Lung (tissue), 11 donors: ENCODE measurements at regions not wholly inside any gene's neighbourhood (a gene's known extent, or its start where the extent isn't known, plus 50 kb on each side); places are given as distances from the start of the nearest gene placed in this dataset.

Experiments
- ATAC-seq: fragments of 200-7000 bp; cut with Tn5 transposase; one replicate; pipeline ENCODE4 v1.9.1; 2020; ENCODE audit warnings: moderate number of reproducible peaks; ENCODE audit not compliant: insufficient read depth, low FRiP score
- DNase-seq, 3 donors: peaks; one replicate each; pipeline ENCODE4 v3.0.0-alpha.2; 2013 to 2017
- H3K27ac ChIP-seq, 2 donors: one replicate each; pipeline ENCODE4 v1.5.1; 2013; ENCODE audit warnings: mild to moderate bottlenecking in 2 of 2, moderate library complexity in 2 of 2, control low read depth in 1 of 2, inconsistent platforms in 1 of 2, low read depth in 1 of 2, low read length in 1 of 2
- H3K27me3 ChIP-seq, 3 donors: one replicate each; pipeline ENCODE4 v1.5.1; 2013; ENCODE audit warnings: low read length in 2 of 3; ENCODE audit not compliant: control insufficient read depth in 3 of 3, insufficient read depth in 3 of 3
- H3K36me3 ChIP-seq, 4 donors: one replicate each; pipeline ENCODE4 v1.5.1; 2013; ENCODE audit warnings: low read length in 4 of 4, mild to moderate bottlenecking in 1 of 4, moderate library complexity in 1 of 4; ENCODE audit not compliant: control insufficient read depth in 4 of 4, insufficient read depth in 4 of 4
- H3K4me1 ChIP-seq, 5 donors: one replicate each; pipeline ENCODE4 v1.5.1; 2013; ENCODE audit warnings: low read length in 5 of 5, mild to moderate bottlenecking in 2 of 5, moderate library complexity in 1 of 5; ENCODE audit not compliant: control insufficient read depth in 5 of 5, insufficient read depth in 5 of 5
- H3K4me3 ChIP-seq: one replicate; pipeline ENCODE4 v1.5.1; 2013; ENCODE audit warnings: mild to moderate bottlenecking, control low read depth, moderate library complexity
- H3K9ac ChIP-seq, 2 donors: one replicate each; pipeline ENCODE4 v1.5.1; 2013; ENCODE audit warnings: low read length in 2 of 2, control low read depth in 1 of 2; ENCODE audit not compliant: insufficient read depth in 1 of 2
- H3K9me3 ChIP-seq, 4 donors: one replicate each; pipeline ENCODE4 v1.5.1; 2013; ENCODE audit warnings: low read length in 3 of 4, mild to moderate bottlenecking in 1 of 4, moderate library complexity in 1 of 4; ENCODE audit not compliant: control insufficient read depth in 4 of 4, insufficient read depth in 3 of 4
- CTCF ChIP-seq: IDR thresholded peaks from 2 replicates; pipeline ENCODE4 v1.5.1; 2012; ENCODE audit warnings: mild to moderate bottlenecking; ENCODE audit errors: control extremely low read depth, extremely low read depth
- WGBS, 2 donors: extraction: QIAGEN DNeasy Blood & Tissue Kit; methylation state at CpG; one replicate each; pipeline ENCODE4 v1.1.7; 2013; 5-methylcytosine and 5-hydroxymethylcytosine counted together
- donor health status: control.
- donor health status: control.
- donor health status: Bipolar disorder and iron deficiency.
- donor health status: healthy.
- donor health status: DM: yes; HTN: yes; CAD: no.

GRCh38 chr6:79818471-79818870 is 128.9 kb downstream of the ELOVL4 start:
- DNase-seq (no peak), ATAC-seq (no peak)
- H3K27me3 ChIP-seq, result no peaks in the 10 kb centered on the region
- WGBS, 2 donors, result 90 to 96% methylated on average over 3 of the region's 3 CpGs
- TF ChIP-seq CTCF, result no peak
- no peak overlapping the region for H3K27ac ChIP-seq
- H3K4me3 ChIP-seq, result no peak overlapping the region
- no peaks in the 10 kb centered on the region for H3K36me3 ChIP-seq
- no peaks in the 10 kb centered on the region for H3K4me1 ChIP-seq
- no peak overlapping the region for H3K9ac ChIP-seq
- no peaks in the 10 kb centered on the region for H3K9me3 ChIP-seq

DNA sequence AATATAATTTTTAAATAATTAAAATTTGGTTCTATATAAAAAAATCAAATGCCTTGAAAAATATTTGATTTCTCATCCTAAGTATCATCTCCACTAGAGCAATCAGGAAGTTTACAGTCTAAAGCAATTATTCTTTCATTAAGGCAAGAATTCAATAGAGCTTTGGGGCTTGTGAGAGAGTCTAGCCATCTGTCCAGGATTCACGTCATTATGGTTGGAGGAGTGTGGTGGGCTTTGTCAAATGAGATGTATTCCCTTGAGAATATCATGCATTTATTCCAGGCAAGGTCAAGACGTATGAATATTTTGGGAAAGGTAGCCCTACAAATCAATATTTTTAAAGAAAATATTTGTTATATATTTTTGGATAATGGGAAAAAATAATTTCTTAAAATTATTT is 132.4 kb downstream of the ELOVL4 start:
- DNase-seq (no peak), ATAC-seq (no peak)
- Histone ChIP-seq H3K4me3 (no peak overlapping the region), H3K4me1 (peaks cover 0 to 10% (median 0%) of the 10 kb centered on the region in 5 donors), H3K27ac (no peak overlapping the region), H3K36me3 (no peaks in the 10 kb centered on the region), H3K9me3 (no peaks in the 10 kb centered on the region), H3K27me3 (no peaks in the 10 kb centered on the region), H3K9ac (no peak overlapping the region)
- WGBS, 2 donors, result 54 to 81% methylated on average over 2 of the region's 2 CpGs
- no peak for TF ChIP-seq CTCF

GRCh38 chr6:79813854-79814709 is 133.3 kb downstream of the ELOVL4 start:
- WGBS, 2 donors, result 22 to 24% methylated on average over 4 of the region's 4 CpGs
- H3K27ac ChIP-seq, result no peak overlapping the region
- H3K27me3 ChIP-seq, result no peaks in the 10 kb centered on the region
- DNase-seq (peak; percentile 66 to 81 (median 69)), ATAC-seq (peak; percentile 85)
- H3K4me3 ChIP-seq, result no peak overlapping the region
- peak; percentile 67 for TF ChIP-seq CTCF
- no peak overlapping the region for H3K9ac ChIP-seq
- H3K9me3 ChIP-seq, result no peaks in the 10 kb centered on the region
- H3K36me3 ChIP-seq, result no peaks in the 10 kb centered on the region
- H3K4me1 ChIP-seq, result peaks cover 0 to 12% (median 0%) of the 10 kb centered on the region in 5 donors
